ENCODE measurements at regions not wholly inside any gene's neighbourhood (a gene's known extent, or its start where the extent isn't known, plus 50 kb on each side); places are given as distances from the start of the nearest gene placed in this dataset.
"Not testable (repeated sequence)": the region's sequence is repeated elsewhere in the genome, so short reads cannot be mapped to it uniquely, and the experiment has no call there.

GRCh38 chr3:182323126-182323700, 470.1 kb upstream of the ATP11B start:
- no peak for DNase-seq (ENCODE audit: low read depth in 3 of 3, low spot score in 1 of 3)

GRCh38 chr3:182323898-182324297, 469.4 kb upstream of the ATP11B start:
- DNase-seq (ENCODE audit: low read depth in 3 of 3, low spot score in 1 of 3), result no peak

- no peak for DNase-seq (ENCODE audit: low read depth in 3 of 3, low spot score in 1 of 3)
These were observed 467.9 kb upstream of the ATP11B start for GRCh38 chr3:182325213-182325950.

- no peak for DNase-seq (ENCODE audit: low read depth in 3 of 3, low spot score in 1 of 3)
These were observed 466.1 kb upstream of the ATP11B start for GRCh38 chr3:182327196-182327681.

GRCh38 chr3:182330646-182331045, 462.7 kb upstream of the ATP11B start:
- no peak for DNase-seq (ENCODE audit: low read depth in 3 of 3, low spot score in 1 of 3)

GRCh38 chr3:182331341-182331740, 462.0 kb upstream of the ATP11B start:
- no peak for DNase-seq (ENCODE audit: low read depth in 3 of 3, low spot score in 1 of 3)

GRCh38 chr3:182342252-182342651, 451.1 kb upstream of the ATP11B start:
- DNase-seq (ENCODE audit: low read depth in 3 of 3, low spot score in 1 of 3), result no peak

- not testable (repeated sequence) for DNase-seq (ENCODE audit: low read depth in 3 of 3, low spot score in 1 of 3)
These were observed 449.3 kb upstream of the ATP11B start for GRCh38 chr3:182344026-182344425.

- DNase-seq (ENCODE audit: low read depth in 3 of 3, low spot score in 1 of 3), result no peak
These were observed 444.3 kb upstream of the ATP11B start for GRCh38 chr3:182349051-182349450.

GRCh38 chr3:182349951-182350517, 443.3 kb upstream of the ATP11B start:
- DNase-seq (ENCODE audit: low read depth in 3 of 3, low spot score in 1 of 3), result no peak

GRCh38 chr3:182357928-182358327, 435.4 kb upstream of the ATP11B start:
- no peak for DNase-seq (ENCODE audit: low read depth in 3 of 3, low spot score in 1 of 3)

GRCh38 chr3:182364323-182364722, 429.0 kb upstream of the ATP11B start:
- DNase-seq (ENCODE audit: low read depth in 3 of 3, low spot score in 1 of 3), result no peak

- DNase-seq (ENCODE audit: low read depth in 3 of 3, low spot score in 1 of 3), result no peak
These were observed 428.3 kb upstream of the ATP11B start for GRCh38 chr3:182364723-182365650.

- no peak for DNase-seq (ENCODE audit: low read depth in 3 of 3, low spot score in 1 of 3)
These were observed 426.6 kb upstream of the ATP11B start for GRCh38 chr3:182366746-182367145.

- no peak for DNase-seq (ENCODE audit: low read depth in 3 of 3, low spot score in 1 of 3)
These were observed 423.4 kb upstream of the ATP11B start for GRCh38 chr3:182369861-182370260.

GRCh38 chr3:182370949-182371348, 422.4 kb upstream of the ATP11B start:
- DNase-seq (ENCODE audit: low read depth in 3 of 3, low spot score in 1 of 3), result no peak

GRCh38 chr3:182375916-182376315, 417.4 kb upstream of the ATP11B start:
- no peak for DNase-seq (ENCODE audit: low read depth in 3 of 3, low spot score in 1 of 3)

- no peak for DNase-seq (ENCODE audit: low read depth in 3 of 3, low spot score in 1 of 3)
These were observed 411.0 kb upstream of the ATP11B start for GRCh38 chr3:182382112-182382857.

- no peak for DNase-seq (ENCODE audit: low read depth in 3 of 3, low spot score in 1 of 3)
These were observed 409.1 kb upstream of the ATP11B start for GRCh38 chr3:182384221-182384620.

GRCh38 chr3:182385356-182385755, 407.9 kb upstream of the ATP11B start:
- no peak for DNase-seq (ENCODE audit: low read depth in 3 of 3, low spot score in 1 of 3)

GRCh38 chr3:182388506-182388905, 404.8 kb upstream of the ATP11B start:
- no peak for DNase-seq (ENCODE audit: low read depth in 3 of 3, low spot score in 1 of 3)
